NCI-H2107 treated with DMSO at 0.1 percent for 48 hours (cell line): ENCODE measurements at regions not wholly inside any gene's neighbourhood (a gene's known extent, or its start where the extent isn't known, plus 50 kb on each side); places are given as distances from the start of the nearest gene placed in this dataset.

ENCODE experiments used
- DNase-seq: peaks from one replicate; lab custom pipeline; 2025; ENCODE audit not compliant: unreplicated experiment; lab: John Stamatoyannopoulos, UW

- DNase-seq: no peak
Measured at GRCh38 chr11:81470446-81470845, 1263.2 kb downstream of the FAM181B start.

- DNase-seq: no peak
Measured at GRCh38 chr11:81459766-81460306, 1273.8 kb downstream of the FAM181B start.

GRCh38 chr11:81449588-81450156, 1284.0 kb downstream of the FAM181B start:
- DNase-seq: no peak

- DNase-seq: no peak
Measured at GRCh38 chr11:81444297-81444696, 1289.4 kb downstream of the FAM181B start.

- no peak for DNase-seq
Measured at GRCh38 chr11:81432333-81432732, 1301.3 kb downstream of the FAM181B start.

- DNase-seq: no peak
Measured at GRCh38 chr11:81424822-81425221, 1308.8 kb downstream of the FAM181B start.

- no peak for DNase-seq
Measured at GRCh38 chr11:81422402-81422801, 1311.3 kb downstream of the FAM181B start.

- no peak for DNase-seq
Measured at GRCh38 chr11:81421251-81421860, 1312.3 kb downstream of the FAM181B start.

- DNase-seq: no peak
Measured at GRCh38 chr11:81420668-81421250, 1312.9 kb downstream of the FAM181B start.

- no peak for DNase-seq
Measured at GRCh38 chr11:81397316-81397715, 1336.3 kb downstream of the FAM181B start.

GRCh38 chr11:81394311-81394710, 1339.4 kb downstream of the FAM181B start:
- DNase-seq: no peak

- DNase-seq: no peak
Measured at GRCh38 chr11:81388326-81388725, 1345.3 kb downstream of the FAM181B start.

GRCh38 chr11:81380395-81380794, 1353.3 kb downstream of the FAM181B start:
- no peak for DNase-seq

GRCh38 chr11:81377418-81377817, 1356.2 kb downstream of the FAM181B start:
- no peak for DNase-seq

GRCh38 chr11:81373986-81374385, 1359.7 kb downstream of the FAM181B start:
- DNase-seq: no peak

GRCh38 chr11:81368192-81368591, 1365.5 kb downstream of the FAM181B start:
- no peak for DNase-seq

- DNase-seq: no peak
Measured at GRCh38 chr11:81365496-81365895, 1368.2 kb downstream of the FAM181B start.

- DNase-seq: no peak
Measured at GRCh38 chr11:81359476-81359875, 1374.2 kb downstream of the FAM181B start.

GRCh38 chr11:81345609-81346008, 1388.1 kb downstream of the FAM181B start:
- DNase-seq: no peak

GRCh38 chr11:81342966-81343365, 1390.7 kb downstream of the FAM181B start:
- DNase-seq: no peak

- no peak for DNase-seq
Measured at GRCh38 chr11:81340225-81340624, 1393.4 kb downstream of the FAM181B start.

- DNase-seq: no peak
Measured at GRCh38 chr11:81339521-81339920, 1394.1 kb downstream of the FAM181B start.
